Left lobe of liver (tissue), 2 donors: ENCODE measurements at regions not wholly inside any gene's neighbourhood (a gene's known extent, or its start where the extent isn't known, plus 50 kb on each side); places are given as distances from the start of the nearest gene placed in this dataset.

Experiments
- ATAC-seq: fragments of 200-7000 bp; cut with Tn5 transposase; one replicate; pipeline ENCODE4 v1.9.1; 2020; ENCODE audit warnings: mild to moderate bottlenecking, moderate library complexity
- DNase-seq: peaks from one replicate; pipeline ENCODE4 v3.0.0-alpha.2; 2020; ENCODE audit warnings: low spot score
- donor health status: DM: no; HTN: no; CAD: no; lungs with moderate emphysema.
- donor health status: DM: no; HTN: yes; CAD: no.

GRCh38 chr1:221839321-221839720, 97.4 kb upstream of the DUSP10 start:
- ATAC-seq (no peak), DNase-seq (no peak)

- DNase-seq (no peak), ATAC-seq (no peak)
Measured at GRCh38 chr1:221837896-221838295, 96.0 kb upstream of the DUSP10 start.

GRCh38 chr1:221834698-221835513, 93.0 kb upstream of the DUSP10 start:
- DNase-seq (no peak), ATAC-seq (peak; percentile 81)

- peak; percentile 29 for ATAC-seq
- DNase-seq: no peak
Measured at GRCh38 chr1:221832617-221833016, 90.7 kb upstream of the DUSP10 start.

GRCh38 chr1:221832151-221832550, 90.3 kb upstream of the DUSP10 start:
- ATAC-seq: no peak
- no peak for DNase-seq

GRCh38 chr1:221829327-221830015, 87.6 kb upstream of the DUSP10 start:
- ATAC-seq: no peak

GRCh38 chr1:221827307-221827642, 85.4 kb upstream of the DUSP10 start:
- ATAC-seq (no peak), DNase-seq (no peak)

More at GRCh38 chr1:221829327-221830015, 87.6 kb upstream of the DUSP10 start:
- DNase-seq: no peak

- no peak for DNase-seq
- ATAC-seq: no peak
Measured at GRCh38 chr1:221824909-221825308, 83.0 kb upstream of the DUSP10 start.

GRCh38 chr1:221824025-221824424, 82.1 kb upstream of the DUSP10 start:
- no peak for ATAC-seq
- DNase-seq: no peak

- DNase-seq: no peak
- ATAC-seq: no peak
Measured at GRCh38 chr1:221823561-221823960, 81.7 kb upstream of the DUSP10 start.

- DNase-seq (no peak), ATAC-seq (no peak)
Measured at GRCh38 chr1:221823149-221823548, 81.3 kb upstream of the DUSP10 start.

- ATAC-seq (no peak), DNase-seq (no peak)
Measured at GRCh38 chr1:221822591-221822990, 80.7 kb upstream of the DUSP10 start.

- ATAC-seq: no peak
- DNase-seq: no peak
Measured at GRCh38 chr1:221816899-221817298, 75.0 kb upstream of the DUSP10 start.

GRCh38 chr1:221815660-221816059, 73.8 kb upstream of the DUSP10 start:
- DNase-seq (no peak), ATAC-seq (no peak)

GRCh38 chr1:221813887-221814286, 72.0 kb upstream of the DUSP10 start:
- ATAC-seq: no peak
- no peak for DNase-seq

GRCh38 chr1:221812905-221813597, 71.2 kb upstream of the DUSP10 start:
- ATAC-seq: no peak

GRCh38 chr1:221812088-221812752, 70.3 kb upstream of the DUSP10 start:
- ATAC-seq: no peak
- DNase-seq: no peak

More at GRCh38 chr1:221812905-221813597, 71.2 kb upstream of the DUSP10 start:
- DNase-seq: no peak

- ATAC-seq (no peak), DNase-seq (no peak)
Measured at GRCh38 chr1:221810406-221810805, 68.5 kb upstream of the DUSP10 start.

GRCh38 chr1:221809091-221810029, 67.5 kb upstream of the DUSP10 start:
- no peak for ATAC-seq
- DNase-seq: no peak

- ATAC-seq: no peak
- DNase-seq: no peak
Measured at GRCh38 chr1:221806984-221807383, 65.1 kb upstream of the DUSP10 start.
